Loucy (cell line): ENCODE measurements at regions not wholly inside any gene's neighbourhood (a gene's known extent, or its start where the extent isn't known, plus 50 kb on each side); places are given as distances from the start of the nearest gene placed in this dataset.

Experiments
- H2AFZ ChIP-seq: fragments of 200-600 bp; sonication (generic); 2 replicates; pipeline ENCODE4 v1.6.0; 2016; ENCODE audit warnings: antibody characterized with exemption, mild to moderate bottlenecking, low read length, moderate library complexity
- H3F3A ChIP-seq: fragments of 200-600 bp; 2 replicates; pipeline ENCODE4 v1.6.0; 2016; ENCODE audit warnings: antibody characterized with exemption, low read depth, mild to moderate bottlenecking
- H3K27me3 ChIP-seq: fragments of 200-600 bp; sonication (generic); 2 replicates; pipeline ENCODE4 v1.6.1; 2014; ENCODE audit warnings: low read length, mild to moderate bottlenecking; ENCODE audit not compliant: insufficient read depth, poor library complexity, severe bottlenecking
- H3K36me3 ChIP-seq: fragments of 200-600 bp; sonication (generic); 2 replicates; pipeline ENCODE4 v1.6.1; 2016; ENCODE audit warnings: low read length; ENCODE audit not compliant: insufficient read depth
- H3K4me1 ChIP-seq: fragments of 200-600 bp; sonication (generic); 2 replicates; pipeline ENCODE4 v1.5.1; 2014; ENCODE audit warnings: low read length, mild to moderate bottlenecking; ENCODE audit not compliant: insufficient read depth, poor library complexity, severe bottlenecking
- H3K4me2 ChIP-seq: fragments of 200-600 bp; sonication (generic); 2 replicates; pipeline ENCODE4 v1.6.0; 2014; ENCODE audit warnings: antibody characterized with exemption, low read length, low read depth, mild to moderate bottlenecking; ENCODE audit not compliant: poor library complexity, severe bottlenecking
- H3K4me3 ChIP-seq: fragments of 200-600 bp; sonication (generic); 2 replicates; pipeline ENCODE4 v1.5.1; 2014; ENCODE audit warnings: low read length, mild to moderate bottlenecking, mixed read lengths; ENCODE audit not compliant: poor library complexity, severe bottlenecking
- H3K79me2 ChIP-seq: fragments of 200-600 bp; sonication (generic); 2 replicates; pipeline ENCODE4 v1.6.1; 2014; ENCODE audit warnings: low read length; ENCODE audit not compliant: insufficient read depth
- H3K9ac ChIP-seq: fragments of 200-600 bp; sonication (generic); 2 replicates; pipeline ENCODE4 v1.6.0; 2014; ENCODE audit warnings: mild to moderate bottlenecking, low read depth, low read length, moderate library complexity; ENCODE audit not compliant: poor library complexity, severe bottlenecking
- H3K9me2 ChIP-seq: fragments of 200-600 bp; sonication (generic); replicated peaks from 2 replicates; pipeline ENCODE4 v1.6.1; 2016; ENCODE audit warnings: low read depth, low read length, mixed read lengths
- H3K9me3 ChIP-seq: fragments of 200-600 bp; sonication (generic); 2 replicates; pipeline ENCODE4 v1.6.1; 2014; ENCODE audit warnings: mild to moderate bottlenecking, antibody characterized with exemption, low read length, low read depth; ENCODE audit not compliant: insufficient read depth
- H4K20me1 ChIP-seq: fragments of 200-600 bp; sonication (generic); 2 replicates; pipeline ENCODE4 v1.6.0; 2014; ENCODE audit warnings: antibody characterized with exemption, low read length, mild to moderate bottlenecking; ENCODE audit not compliant: insufficient read depth, poor library complexity, severe bottlenecking
- CTCF ChIP-seq: fragments of 200-600 bp; sonication (generic); conservative IDR thresholded peaks from 2 replicates; pipeline ENCODE4 v1.5.1; 2014; ENCODE audit warnings: mild to moderate bottlenecking, antibody characterized with exemption, low read length
- EZH2phosphoT487 ChIP-seq: fragments of 200-600 bp; IDR thresholded peaks from 2 replicates; pipeline ENCODE4 v1.6.1; 2018; ENCODE audit warnings: antibody characterized with exemption, mild to moderate bottlenecking, moderate library complexity, borderline replicate concordance

- TF ChIP-seq CTCF, result no peak
- TF ChIP-seq EZH2phosphoT487, result no peak
- H3K9ac ChIP-seq, result no peak overlapping the region
Measured at GRCh38 chr5:171623107-171623506, 162.5 kb upstream of the SMIM23 start.

GRCh38 chr5:171623551-171624097 is 162.0 kb upstream of the SMIM23 start:
- H2AFZ ChIP-seq, result no peak overlapping the region
- no peak for TF ChIP-seq EZH2phosphoT487
- TF ChIP-seq CTCF, result no peak

More at GRCh38 chr5:171623107-171623506, 162.5 kb upstream of the SMIM23 start:
- Histone ChIP-seq H4K20me1 (no peaks in the 10 kb centered on the region), H3K9me2 (no peaks in the 10 kb centered on the region), H3K79me2 (no peaks in the 10 kb centered on the region), H3K27me3 (no peaks in the 10 kb centered on the region), H3K36me3 (no peaks in the 10 kb centered on the region), H3K4me3 (no peak overlapping the region), H3K4me2 (no peak overlapping the region), H3K4me1 (no peaks in the 10 kb centered on the region), H3F3A (no peaks in the 10 kb centered on the region), H2AFZ (no peak overlapping the region), H3K9me3 (no peaks in the 10 kb centered on the region)

GRCh38 chr5:171624396-171624795 is 161.2 kb upstream of the SMIM23 start:
- H3K9ac ChIP-seq, result no peak overlapping the region
- no peaks in the 10 kb centered on the region for H3K36me3 ChIP-seq
- no peaks in the 10 kb centered on the region for H3K9me3 ChIP-seq
- no peaks in the 10 kb centered on the region for H3K4me1 ChIP-seq
- no peaks in the 10 kb centered on the region for H3F3A ChIP-seq
- H3K27me3 ChIP-seq, result no peaks in the 10 kb centered on the region
- no peaks in the 10 kb centered on the region for H4K20me1 ChIP-seq
- no peak overlapping the region for H3K4me2 ChIP-seq
- H3K4me3 ChIP-seq, result no peak overlapping the region
- TF ChIP-seq EZH2phosphoT487 (no peak), CTCF (no peak)
- no peaks in the 10 kb centered on the region for H3K9me2 ChIP-seq
- no peak overlapping the region for H2AFZ ChIP-seq
- no peaks in the 10 kb centered on the region for H3K79me2 ChIP-seq

More at GRCh38 chr5:171623551-171624097, 162.0 kb upstream of the SMIM23 start:
- Histone ChIP-seq H3K9me2 (no peaks in the 10 kb centered on the region), H3K9ac (no peak overlapping the region), H3K4me3 (no peak overlapping the region), H3K9me3 (no peaks in the 10 kb centered on the region), H3K4me2 (no peak overlapping the region), H3K27me3 (no peaks in the 10 kb centered on the region), H4K20me1 (no peaks in the 10 kb centered on the region), H3K79me2 (no peaks in the 10 kb centered on the region), H3K36me3 (no peaks in the 10 kb centered on the region), H3K4me1 (no peaks in the 10 kb centered on the region), H3F3A (no peaks in the 10 kb centered on the region)
